HL-60 (cell line): ENCODE measurements at regions not wholly inside any gene's neighbourhood (a gene's known extent, or its start where the extent isn't known, plus 50 kb on each side); places are given as distances from the start of the nearest gene placed in this dataset.

Experiments
- CTCF ChIP-seq: IDR thresholded peaks from one replicate; pipeline ENCODE4 v1.5.1; 2011; ENCODE audit warnings: low read length, control low read depth, inconsistent platforms; ENCODE audit not compliant: insufficient read depth
- POLR2AphosphoS5 ChIP-seq: IDR thresholded peaks from 2 replicates; pipeline ENCODE4 v1.6.1; 2012; ENCODE audit warnings: low read depth

- TF ChIP-seq CTCF (no peak), POLR2AphosphoS5 (no peak)
Measured at GRCh38 chr18:78783564-78783960, 196.1 kb upstream of the SALL3 start.
